HAP-1 (cell line): ENCODE measurements at regions not wholly inside any gene's neighbourhood (a gene's known extent, or its start where the extent isn't known, plus 50 kb on each side); places are given as distances from the start of the nearest gene placed in this dataset.
"Not testable (repeated sequence)": the region's sequence is repeated elsewhere in the genome, so short reads cannot be mapped to it uniquely, and the experiment has no call there.

Experiments
- DNase-seq, 2 experiments: peaks; one replicate each; pipeline ENCODE4 v3.0.0-alpha.2; 2016 to 2020; ENCODE audit warnings: low spot score in 2 of 2
- H3K27me3 ChIP-seq: fragments of 250-450 bp; sonication (Bioruptor Pico); 2 replicates; pipeline ENCODE4 v1.5.1; 2020; ENCODE audit warnings: low read depth, mild to moderate bottlenecking, moderate library complexity
- H3K36me3 ChIP-seq: fragments of 250-450 bp; sonication (Bioruptor Pico); replicated peaks from 2 replicates; pipeline ENCODE4 v1.5.1; 2020; ENCODE audit warnings: mild to moderate bottlenecking
- H3K4me1 ChIP-seq: fragments of 250-450 bp; sonication (Bioruptor Pico); 2 replicates; pipeline ENCODE4 v1.5.1; 2020; ENCODE audit warnings: mild to moderate bottlenecking
- H3K4me3 ChIP-seq: fragments of 250-450 bp; sonication (Bioruptor Pico); 2 replicates; pipeline ENCODE4 v1.5.1; 2020; ENCODE audit warnings: mild to moderate bottlenecking, moderate library complexity
- H3K9me3 ChIP-seq: fragments of 250-450 bp; sonication (Bioruptor Pico); 2 replicates; pipeline ENCODE4 v1.5.1; 2020; ENCODE audit warnings: mild to moderate bottlenecking, moderate library complexity
- in situ Hi-C: fragments of 300-500 bp; cut with MboI; formaldehyde crosslinking; loops from 3 replicates; pipeline ENCODE4 v1.14.3; 2020; ENCODE audit warnings: low sequenced_read_pairs, inconsistent platforms, mixed read lengths

DNA sequence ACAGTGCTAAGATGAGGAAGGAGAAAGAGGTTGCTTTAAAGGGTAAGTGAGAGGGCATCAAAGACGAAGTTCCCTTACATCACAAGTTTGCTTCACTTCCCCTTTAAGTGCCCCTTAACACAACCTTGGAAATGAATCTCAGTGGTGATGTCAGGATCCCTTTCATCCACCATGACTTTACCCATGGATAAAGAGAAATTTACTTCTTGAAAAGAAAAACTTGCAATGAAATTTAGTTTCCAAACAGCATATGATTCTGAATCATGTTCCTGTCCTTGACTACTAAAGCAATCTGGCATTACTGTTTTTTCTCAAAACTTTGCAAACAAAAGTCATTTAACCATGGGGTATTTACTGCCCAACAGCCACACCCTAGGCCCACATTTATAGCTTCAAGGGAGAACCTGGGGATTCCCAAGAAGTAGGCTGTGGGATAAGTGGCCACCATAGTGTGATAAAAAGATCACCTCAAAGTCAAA, 135.9 kb downstream of the ITGB8 start:
- H3K36me3 ChIP-seq, result no peaks in the 10 kb centered on the region
- DNase-seq, result no peak
- no peaks in the 10 kb centered on the region for H3K4me1 ChIP-seq
- no peak overlapping the region for H3K4me3 ChIP-seq
- no peaks in the 10 kb centered on the region for H3K9me3 ChIP-seq
- in situ Hi-C loops, result no loop called here
- no peaks in the 10 kb centered on the region for H3K27me3 ChIP-seq

GRCh38 chr7:20470082-20470481, 139.4 kb downstream of the ITGB8 start:
- in situ Hi-C loops, result no loop called here

GRCh38 chr7:20470726-20471125, 140.0 kb downstream of the ITGB8 start:
- DNase-seq, result no peak
- Histone ChIP-seq H3K27me3 (no peaks in the 10 kb centered on the region), H3K4me1 (peaks cover 9% of the 10 kb centered on the region), H3K9me3 (no peaks in the 10 kb centered on the region; the same call in 1 of the 2 replicates), H3K36me3 (no peaks in the 10 kb centered on the region), H3K4me3 (no peak overlapping the region)
- in situ Hi-C loops, result no loop called here

More at GRCh38 chr7:20470082-20470481, 139.4 kb downstream of the ITGB8 start:
- DNase-seq, result no peak
- no peak overlapping the region for H3K4me3 ChIP-seq
- H3K27me3 ChIP-seq, result no peaks in the 10 kb centered on the region
- peaks cover 3% of the 10 kb centered on the region for H3K4me1 ChIP-seq
- H3K36me3 ChIP-seq, result no peaks in the 10 kb centered on the region
- H3K9me3 ChIP-seq, result no peaks in the 10 kb centered on the region; the same call in 1 of the 2 replicates

GRCh38 chr7:20474249-20474648, 141.2 kb upstream of the ABCB5 start:
- no peak overlapping the region for H3K4me3 ChIP-seq
- no peaks in the 10 kb centered on the region for H3K36me3 ChIP-seq
- no peaks in the 10 kb centered on the region for H3K27me3 ChIP-seq
- peaks cover 30% of the 10 kb centered on the region for H3K4me1 ChIP-seq
- in situ Hi-C loops, result no loop called here
- DNase-seq, result no peak
- H3K9me3 ChIP-seq, result no peaks in the 10 kb centered on the region; the same call in 1 of the 2 replicates

- H3K36me3 ChIP-seq, result no peaks in the 10 kb centered on the region
- peaks cover 30% of the 10 kb centered on the region for H3K4me1 ChIP-seq
- no peaks in the 10 kb centered on the region for H3K27me3 ChIP-seq
- H3K4me3 ChIP-seq, result no peak overlapping the region
- no peaks in the 10 kb centered on the region; the same call in 1 of the 2 replicates for H3K9me3 ChIP-seq
- DNase-seq, result no peak
- in situ Hi-C loops, result no loop called here
Observed at GRCh38 chr7:20475756-20476155, 139.7 kb upstream of the ABCB5 start.

DNA sequence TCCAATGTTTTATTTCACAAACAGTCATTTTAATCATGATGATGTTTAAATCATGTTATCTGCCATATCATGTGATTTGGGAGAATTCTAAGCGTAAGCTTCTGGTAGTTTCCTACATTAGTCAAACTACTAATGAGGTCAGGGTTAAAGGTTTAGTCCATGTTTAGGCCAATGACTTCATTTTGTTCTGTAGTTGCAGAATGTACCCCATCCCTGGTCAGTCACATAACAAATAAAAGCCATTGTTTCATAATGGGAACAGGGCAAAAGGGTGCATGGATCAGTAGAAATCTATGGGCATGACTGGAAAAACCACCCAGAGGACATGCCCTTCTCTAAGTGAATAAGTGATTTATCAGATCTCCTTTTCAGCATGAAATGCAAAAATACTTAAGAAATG, 138.4 kb upstream of the ABCB5 start:
- in situ Hi-C loops, result no loop called here

GRCh38 chr7:20479706-20480105, 135.8 kb upstream of the ABCB5 start:
- Histone ChIP-seq H3K27me3 (no peaks in the 10 kb centered on the region), H3K4me3 (no peak overlapping the region), H3K9me3 (no peaks in the 10 kb centered on the region), H3K36me3 (no peaks in the 10 kb centered on the region), H3K4me1 (peaks cover 30% of the 10 kb centered on the region)
- no peak for DNase-seq
- in situ Hi-C loops, result no loop called here

More for the DNA sequence above, 138.4 kb upstream of the ABCB5 start:
- Histone ChIP-seq H3K4me1 (peaks cover 30% of the 10 kb centered on the region), H3K27me3 (no peaks in the 10 kb centered on the region), H3K9me3 (no peaks in the 10 kb centered on the region; the same call in 1 of the 2 replicates), H3K4me3 (no peak overlapping the region), H3K36me3 (no peaks in the 10 kb centered on the region)
- no peak for DNase-seq

GRCh38 chr7:20482071-20482470, 133.4 kb upstream of the ABCB5 start:
- peak in 1 of 2 experiments; percentile 21 for DNase-seq
- Histone ChIP-seq H3K9me3 (no peaks in the 10 kb centered on the region), H3K27me3 (no peaks in the 10 kb centered on the region), H3K4me3 (no peak overlapping the region), H3K36me3 (no peaks in the 10 kb centered on the region), H3K4me1 (peaks cover 8% of the 10 kb centered on the region)
- in situ Hi-C loops, result no loop called here

- no peak overlapping the region for H3K4me3 ChIP-seq
- in situ Hi-C loops, result no loop called here
- no peak for DNase-seq
- H3K9me3 ChIP-seq, result no peaks in the 10 kb centered on the region
- H3K27me3 ChIP-seq, result no peaks in the 10 kb centered on the region
- no peaks in the 10 kb centered on the region for H3K4me1 ChIP-seq
- H3K36me3 ChIP-seq, result no peaks in the 10 kb centered on the region
Observed at GRCh38 chr7:20484356-20484755, 131.1 kb upstream of the ABCB5 start.

GRCh38 chr7:20488850-20489249, 126.6 kb upstream of the ABCB5 start:
- Histone ChIP-seq H3K4me3 (no peak overlapping the region), H3K27me3 (no peaks in the 10 kb centered on the region), H3K9me3 (no peaks in the 10 kb centered on the region), H3K4me1 (no peaks in the 10 kb centered on the region), H3K36me3 (no peaks in the 10 kb centered on the region)
- in situ Hi-C loops, result no loop called here
- no peak for DNase-seq

GRCh38 chr7:20491284-20491683, 124.2 kb upstream of the ABCB5 start:
- DNase-seq, result no peak
- H3K9me3 ChIP-seq, result no peaks in the 10 kb centered on the region
- in situ Hi-C loops, result no loop called here

DNA sequence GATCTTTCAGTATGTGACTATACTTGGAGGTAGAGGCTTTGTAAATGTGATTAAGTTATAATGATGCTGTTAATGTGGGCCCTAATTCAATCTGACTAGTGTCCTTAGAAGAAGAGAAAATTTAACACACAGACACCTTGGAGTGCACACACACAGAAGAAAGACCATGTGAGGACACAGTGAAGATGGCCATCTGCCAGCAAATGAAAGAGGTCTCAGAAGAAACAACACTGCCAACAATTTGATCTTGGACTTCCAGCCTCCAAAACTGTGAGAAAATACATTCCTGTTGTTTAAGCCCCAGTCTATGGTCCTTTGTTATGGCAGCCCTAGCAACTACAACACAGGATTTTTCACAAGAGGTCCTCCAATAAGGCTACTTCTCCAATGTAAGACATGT, 120.9 kb upstream of the ABCB5 start:
- H3K4me1 ChIP-seq, result no peaks in the 10 kb centered on the region
- no peak overlapping the region for H3K4me3 ChIP-seq
- no peaks in the 10 kb centered on the region for H3K27me3 ChIP-seq
- no peaks in the 10 kb centered on the region for H3K9me3 ChIP-seq
- no peaks in the 10 kb centered on the region for H3K36me3 ChIP-seq
- in situ Hi-C loops, result no loop called here
- DNase-seq, result no peak

More at GRCh38 chr7:20491284-20491683, 124.2 kb upstream of the ABCB5 start:
- Histone ChIP-seq H3K4me3 (no peak overlapping the region), H3K36me3 (no peaks in the 10 kb centered on the region), H3K27me3 (no peaks in the 10 kb centered on the region), H3K4me1 (no peaks in the 10 kb centered on the region)

DNA sequence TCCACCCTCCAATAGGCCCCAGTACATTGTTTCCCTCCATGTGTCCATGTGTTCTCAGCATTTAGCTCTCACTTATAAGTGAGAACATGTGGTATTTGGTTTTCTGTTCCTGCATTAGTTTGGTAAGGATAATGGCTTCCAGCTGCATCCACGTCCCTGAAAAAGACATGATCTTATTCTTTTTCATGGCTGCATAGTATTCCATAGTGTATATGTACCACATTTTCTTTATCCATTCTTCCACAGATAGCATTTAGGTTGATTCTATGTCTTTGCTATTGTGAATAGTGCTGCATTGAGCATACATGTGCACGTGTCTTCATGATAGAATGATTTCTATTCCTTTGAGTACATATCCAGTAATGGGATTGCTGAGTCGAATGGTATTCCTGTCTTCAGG, 114.0 kb upstream of the ABCB5 start:
- H3K27me3 ChIP-seq, H3K36me3 ChIP-seq, H3K4me1 ChIP-seq, DNase-seq, in situ Hi-C loops, H3K4me3 ChIP-seq, H3K9me3 ChIP-seq: not testable (repeated sequence)

GRCh38 chr7:20503278-20503950, 112.1 kb upstream of the ABCB5 start:
- H3K9me3 ChIP-seq, result no peaks in the 10 kb centered on the region
- H3K4me3 ChIP-seq, result no peak overlapping the region
- H3K4me1 ChIP-seq, result no peaks in the 10 kb centered on the region
- H3K27me3 ChIP-seq, result no peaks in the 10 kb centered on the region
- no peaks in the 10 kb centered on the region for H3K36me3 ChIP-seq
- in situ Hi-C loops, result no loop called here
- DNase-seq, result no peak

- Histone ChIP-seq H3K27me3 (no peaks in the 10 kb centered on the region), H3K36me3 (no peaks in the 10 kb centered on the region), H3K9me3 (no peaks in the 10 kb centered on the region), H3K4me3 (no peak overlapping the region), H3K4me1 (no peaks in the 10 kb centered on the region)
- in situ Hi-C loops, result no loop called here
- DNase-seq, result no peak
Observed at GRCh38 chr7:20504060-20504459, 111.4 kb upstream of the ABCB5 start.
